ENCODE measurements at regions not wholly inside any gene's neighbourhood (a gene's known extent, or its start where the extent isn't known, plus 50 kb on each side); places are given as distances from the start of the nearest gene placed in this dataset.

DNA sequence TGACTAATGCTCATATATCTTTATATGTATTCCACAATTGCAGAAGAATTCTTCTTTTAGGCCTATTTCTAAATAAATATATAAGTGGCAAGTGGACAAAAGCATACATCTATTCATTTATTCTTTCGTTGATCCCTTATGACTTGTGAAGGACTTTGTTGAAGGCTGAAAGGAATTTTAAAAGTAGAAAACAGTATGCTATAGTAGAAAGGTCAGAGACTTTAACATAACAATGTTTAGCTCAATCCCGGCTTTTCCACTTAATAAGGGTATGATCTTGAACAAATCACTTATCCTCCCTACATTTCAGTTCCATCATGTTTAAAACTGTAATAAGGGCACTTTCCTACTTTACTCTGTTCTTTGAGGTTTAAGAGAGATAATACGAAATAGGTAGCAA, 672.9 kb downstream of the MECOM start:
- Histone ChIP-seq H3K27ac (no peak overlapping the region), H3K4me1 (ENCODE audit: insufficient read depth) (no peaks in the 10 kb centered on the region)

DNA sequence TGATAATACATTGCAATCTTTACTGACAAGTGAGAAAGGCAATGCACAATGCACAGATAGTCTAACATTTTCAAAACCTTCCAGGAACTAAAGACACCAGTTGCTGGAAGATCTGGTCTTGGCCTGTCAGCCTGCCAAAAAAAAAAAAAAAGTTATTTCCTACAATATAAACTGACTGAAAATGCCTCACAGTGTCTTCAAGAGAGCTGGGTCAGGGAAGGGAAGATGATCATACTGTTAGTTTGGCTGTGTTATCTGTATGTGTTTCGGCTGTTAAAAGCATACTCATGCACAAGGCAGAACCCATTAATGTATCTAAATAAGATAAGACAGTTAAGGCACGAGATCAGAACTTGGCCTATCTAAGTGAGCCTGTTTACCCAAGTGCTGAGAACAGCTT, 673.4 kb downstream of the MECOM start:
- H3K4me3 ChIP-seq: no peak overlapping the region
- peaks cover 2% of the 10 kb centered on the region for H3K27me3 ChIP-seq
- WGBS, 3 donors: 13 to 24% (median 14%) methylated on average over 2 of the region's 2 CpGs
- H3K4me1 ChIP-seq (ENCODE audit: insufficient read depth): no peaks in the 10 kb centered on the region
- H3K9me3 ChIP-seq: no peaks in the 10 kb centered on the region
- H3K36me3 ChIP-seq: no peaks in the 10 kb centered on the region
- intact Hi-C loops (cut with DNase I): no loop called here
- no peak overlapping the region for H3K27ac ChIP-seq
- TF ChIP-seq EP300 (IDR thresholded peaks at IDR 0.05) (no peak), CTCF (IDR thresholded peaks at IDR 0.05) (no peak), POLR2A (IDR thresholded peaks at IDR 0.05) (no peak)
- no peak for DNase-seq

More for the DNA sequence above, 672.9 kb downstream of the MECOM start:
- no peaks in the 10 kb centered on the region for H3K9me3 ChIP-seq
- 72 to 82% (median 79%) methylated on average over 3 of the region's 3 CpGs for WGBS, 3 donors
- no peak for TF ChIP-seq CTCF (IDR thresholded peaks at IDR 0.05)
- no peak for TF ChIP-seq EP300 (IDR thresholded peaks at IDR 0.05)
- TF ChIP-seq POLR2A (IDR thresholded peaks at IDR 0.05): no peak
- H3K27me3 ChIP-seq: peaks cover 2% of the 10 kb centered on the region
- intact Hi-C loops (cut with DNase I): no loop called here
- no peak for DNase-seq
- H3K4me3 ChIP-seq: no peak overlapping the region
- H3K36me3 ChIP-seq: no peaks in the 10 kb centered on the region

DNA sequence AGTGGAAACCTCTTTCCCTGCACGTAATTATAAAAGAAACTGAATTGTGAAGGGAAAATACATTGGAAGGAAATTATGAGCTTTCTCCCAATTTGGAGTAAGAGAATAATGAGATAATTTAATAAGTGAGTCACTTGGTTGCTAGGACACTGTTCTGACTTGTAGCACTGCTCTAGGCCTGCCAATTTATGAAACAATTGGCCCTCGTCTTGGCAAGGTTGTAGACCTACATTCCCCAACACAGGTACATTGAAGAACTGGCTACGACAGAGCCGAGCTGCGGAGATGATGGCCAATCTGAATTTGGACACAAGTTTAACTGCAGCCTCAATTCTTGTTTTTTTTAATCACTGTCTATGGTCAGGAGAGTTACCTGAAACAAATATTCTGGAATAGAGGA, 674.1 kb downstream of the MECOM start:
- 66 to 69% (median 67%) methylated on average over 5 of the region's 5 CpGs for WGBS, 3 donors
- Histone ChIP-seq H3K36me3 (no peaks in the 10 kb centered on the region), H3K27ac (no peak overlapping the region), H3K9me3 (no peaks in the 10 kb centered on the region), H3K4me1 (ENCODE audit: insufficient read depth) (no peaks in the 10 kb centered on the region), H3K27me3 (peaks cover 2% of the 10 kb centered on the region), H3K4me3 (no peak overlapping the region)
- intact Hi-C loops (cut with DNase I): no loop called here
- DNase-seq: no peak
- no peak for TF ChIP-seq EP300 (IDR thresholded peaks at IDR 0.05)
- no peak for TF ChIP-seq POLR2A (IDR thresholded peaks at IDR 0.05)
- no peak for TF ChIP-seq CTCF (IDR thresholded peaks at IDR 0.05)

GRCh38 chr3:168988853-168989252, 674.7 kb downstream of the MECOM start:
- no peaks in the 10 kb centered on the region for H3K36me3 ChIP-seq
- no peaks in the 10 kb centered on the region for H3K4me1 ChIP-seq (ENCODE audit: insufficient read depth)
- DNase-seq: no peak
- no peaks in the 10 kb centered on the region for H3K9me3 ChIP-seq
- no peak for TF ChIP-seq POLR2A (IDR thresholded peaks at IDR 0.05)
- TF ChIP-seq EP300 (IDR thresholded peaks at IDR 0.05): no peak
- TF ChIP-seq CTCF (IDR thresholded peaks at IDR 0.05): no peak
- H3K27me3 ChIP-seq: peaks cover 2% of the 10 kb centered on the region
- no peak overlapping the region for H3K27ac ChIP-seq
- no peak overlapping the region for H3K4me3 ChIP-seq
- intact Hi-C loops (cut with DNase I): no loop called here
- 26 to 58% (median 43%) methylated on average over 1 of the region's 1 CpG for WGBS, 3 donors

GRCh38 chr3:168984872-168985271, 678.6 kb downstream of the MECOM start:
- intact Hi-C loops (cut with DNase I): no loop called here
- 68 to 84% (median 83%) methylated on average over 1 of the region's 1 CpG for WGBS, 3 donors
- Histone ChIP-seq H3K27me3 (peaks cover 2% of the 10 kb centered on the region), H3K4me3 (no peak overlapping the region), H3K27ac (no peak overlapping the region), H3K4me1 (ENCODE audit: insufficient read depth) (no peaks in the 10 kb centered on the region), H3K9me3 (no peaks in the 10 kb centered on the region), H3K36me3 (no peaks in the 10 kb centered on the region)
- TF ChIP-seq EP300 (IDR thresholded peaks at IDR 0.05): no peak
- no peak for TF ChIP-seq POLR2A (IDR thresholded peaks at IDR 0.05)
- no peak for TF ChIP-seq CTCF (IDR thresholded peaks at IDR 0.05)
- DNase-seq: no peak

All from ovary (tissue), 7 donors.